ENCODE measurements at regions not wholly inside any gene's neighbourhood (a gene's known extent, or its start where the extent isn't known, plus 50 kb on each side); places are given as distances from the start of the nearest gene placed in this dataset.

DNA sequence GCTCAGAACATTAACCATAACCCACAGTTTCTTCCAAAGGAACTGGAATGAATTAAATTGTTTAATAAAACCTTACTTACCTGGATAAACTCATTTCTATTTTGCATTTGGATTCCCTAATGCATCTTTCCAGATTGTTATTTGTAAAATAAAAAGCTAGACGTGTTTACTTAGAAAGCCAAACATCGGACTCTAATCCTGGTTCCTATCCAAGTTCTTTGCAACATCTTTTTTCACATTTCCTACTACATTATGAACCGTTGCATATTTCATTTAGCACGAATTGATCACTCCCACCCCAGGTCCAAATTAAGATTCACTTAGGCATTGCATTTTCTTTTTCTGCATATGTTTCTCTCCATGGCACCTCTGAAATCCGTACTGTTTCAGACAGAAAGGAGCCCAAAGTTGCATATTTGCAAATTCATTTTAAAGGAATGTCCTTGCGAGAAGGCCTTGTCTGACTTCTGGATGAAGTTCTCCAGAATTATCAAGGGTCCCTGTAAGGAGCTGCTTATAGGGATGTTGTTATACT, 164.4 kb upstream of the GSC start:
- ChIA-PET POLR2A (interaction anchor here (0.6 kb wide), 1 partner anchor 44 kb away, joined by 3 read pairs; no protein-coding TSS in a partner anchor), CTCF (ENCODE audit: unreplicated experiment) (no interaction called here)
- H3K4me1 ChIP-seq (ENCODE audit: insufficient read depth, low read length, poor library complexity, severe bottlenecking) = no peaks in the 10 kb centered on the region
- H3K9me3 ChIP-seq (ENCODE audit: low read length) = no peaks in the 10 kb centered on the region
- no peaks in the 10 kb centered on the region for H3K79me2 ChIP-seq (ENCODE audit: insufficient read depth, low read depth, low read length)
- no peak overlapping the region for H2AFZ ChIP-seq (ENCODE audit: low read length)
- no TSS peak for BruUV-seq (replicated peaks)
- no peak for DNase-seq (ENCODE audit: low spot score)
- intact Hi-C loops (cut with micrococcal nuclease; ENCODE audit: unreplicated experiment) = no loop called here
- no peak for TF ChIP-seq EZH2phosphoT487 (IDR thresholded peaks at IDR 0.05; ENCODE audit: borderline replicate concordance, low read depth, low read length)
- TF ChIP-seq, protein P1, sequence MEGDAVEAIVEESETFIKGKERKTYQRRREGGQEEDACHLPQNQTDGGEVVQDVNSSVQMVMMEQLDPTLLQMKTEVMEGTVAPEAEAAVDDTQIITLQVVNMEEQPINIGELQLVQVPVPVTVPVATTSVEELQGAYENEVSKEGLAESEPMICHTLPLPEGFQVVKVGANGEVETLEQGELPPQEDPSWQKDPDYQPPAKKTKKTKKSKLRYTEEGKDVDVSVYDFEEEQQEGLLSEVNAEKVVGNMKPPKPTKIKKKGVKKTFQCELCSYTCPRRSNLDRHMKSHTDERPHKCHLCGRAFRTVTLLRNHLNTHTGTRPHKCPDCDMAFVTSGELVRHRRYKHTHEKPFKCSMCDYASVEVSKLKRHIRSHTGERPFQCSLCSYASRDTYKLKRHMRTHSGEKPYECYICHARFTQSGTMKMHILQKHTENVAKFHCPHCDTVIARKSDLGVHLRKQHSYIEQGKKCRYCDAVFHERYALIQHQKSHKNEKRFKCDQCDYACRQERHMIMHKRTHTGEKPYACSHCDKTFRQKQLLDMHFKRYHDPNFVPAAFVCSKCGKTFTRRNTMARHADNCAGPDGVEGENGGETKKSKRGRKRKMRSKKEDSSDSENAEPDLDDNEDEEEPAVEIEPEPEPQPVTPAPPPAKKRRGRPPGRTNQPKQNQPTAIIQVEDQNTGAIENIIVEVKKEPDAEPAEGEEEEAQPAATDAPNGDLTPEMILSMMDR (conservative IDR thresholded peaks at IDR 0.05; ENCODE audit: low read length) = no peak
- H3K36me3 ChIP-seq (ENCODE audit: insufficient read depth, low read length) = no peaks in the 10 kb centered on the region
- no peak overlapping the region for H3K27ac ChIP-seq (ENCODE audit: low read depth, low read length, poor library complexity, severe bottlenecking)
- H4K20me1 ChIP-seq (ENCODE audit: insufficient read depth, low read length) = no peaks in the 10 kb centered on the region
- no peak overlapping the region for H3K4me3 ChIP-seq (ENCODE audit: low read depth, low read length, poor library complexity, severe bottlenecking)
- H3K4me2 ChIP-seq (ENCODE audit: low read length) = no peak overlapping the region
- H3K9me2 ChIP-seq (ENCODE audit: insufficient read depth, low read length) = no peaks in the 10 kb centered on the region

DNA sequence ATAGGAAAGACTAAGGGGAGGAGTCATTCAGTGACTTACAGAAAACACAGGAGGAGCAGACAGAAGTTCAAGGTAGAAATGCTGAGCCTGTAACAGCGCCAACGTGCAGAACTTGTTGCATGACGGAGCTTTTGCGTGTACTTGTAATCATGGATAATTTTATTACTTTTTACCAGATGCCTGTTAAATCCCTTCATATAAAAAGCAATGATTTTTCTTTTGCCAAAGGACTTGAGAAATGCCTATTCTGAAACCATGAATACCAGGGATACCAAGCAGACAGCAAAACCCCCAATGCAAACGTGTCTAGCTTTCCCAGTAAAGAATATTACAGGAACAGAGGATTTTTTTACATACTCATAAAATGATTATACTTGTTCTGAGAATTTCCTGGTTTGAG, 163.6 kb upstream of the GSC start:
- BruUV-seq (replicated peaks) = no TSS peak

DNA sequence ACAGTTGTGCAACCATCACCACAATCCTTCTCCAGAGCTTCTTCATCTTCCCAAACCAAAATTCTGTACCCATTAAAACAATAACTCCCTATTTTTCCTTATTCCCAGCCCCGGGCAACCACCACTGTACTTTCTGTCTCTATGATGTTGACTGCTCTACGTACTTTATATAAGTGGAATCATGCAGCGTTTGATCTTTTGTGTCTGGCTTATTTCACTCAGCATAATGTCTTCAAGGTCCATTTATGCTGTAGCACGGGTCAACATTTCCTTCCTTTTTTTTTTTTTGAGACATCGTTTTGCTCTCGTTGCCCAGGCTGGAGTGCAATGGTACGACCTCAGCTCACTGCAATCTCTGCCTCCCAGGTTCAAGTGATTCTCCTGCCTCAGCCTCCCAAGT, 162.7 kb upstream of the GSC start:
- ChIA-PET CTCF (ENCODE audit: unreplicated experiment) (no interaction called here), POLR2A (no interaction called here)
- intact Hi-C loops (cut with micrococcal nuclease; ENCODE audit: unreplicated experiment) = no loop called here

More for the DNA sequence above, 163.6 kb upstream of the GSC start:
- no peaks in the 10 kb centered on the region for H3K4me1 ChIP-seq (ENCODE audit: insufficient read depth, low read length, poor library complexity, severe bottlenecking)
- no peaks in the 10 kb centered on the region for H3K9me2 ChIP-seq (ENCODE audit: insufficient read depth, low read length)
- no peaks in the 10 kb centered on the region for H4K20me1 ChIP-seq (ENCODE audit: insufficient read depth, low read length)
- H2AFZ ChIP-seq (ENCODE audit: low read length) = no peak overlapping the region
- H3K36me3 ChIP-seq (ENCODE audit: insufficient read depth, low read length) = no peaks in the 10 kb centered on the region
- CTCF ChIA-PET (ENCODE audit: unreplicated experiment) = no interaction called here
- no peak for DNase-seq (ENCODE audit: low spot score)
- H3K4me2 ChIP-seq (ENCODE audit: low read length) = no peak overlapping the region
- TF ChIP-seq EZH2phosphoT487 (IDR thresholded peaks at IDR 0.05; ENCODE audit: borderline replicate concordance, low read depth, low read length) = no peak
- TF ChIP-seq, protein P1 (conservative IDR thresholded peaks at IDR 0.05; ENCODE audit: low read length) = no peak
- no peaks in the 10 kb centered on the region for H3K9me3 ChIP-seq (ENCODE audit: low read length)
- POLR2A ChIA-PET = no interaction called here
- H3K79me2 ChIP-seq (ENCODE audit: insufficient read depth, low read depth, low read length) = no peaks in the 10 kb centered on the region
- intact Hi-C loops (cut with micrococcal nuclease; ENCODE audit: unreplicated experiment) = no loop called here
- H3K4me3 ChIP-seq (ENCODE audit: low read depth, low read length, poor library complexity, severe bottlenecking) = no peak overlapping the region
- no peak overlapping the region for H3K27ac ChIP-seq (ENCODE audit: low read depth, low read length, poor library complexity, severe bottlenecking)

More for the DNA sequence above, 162.7 kb upstream of the GSC start:
- Histone ChIP-seq H3K4me3 (ENCODE audit: low read depth, low read length, poor library complexity, severe bottlenecking) (no peak overlapping the region), H4K20me1 (ENCODE audit: insufficient read depth, low read length) (no peaks in the 10 kb centered on the region), H3K9me2 (ENCODE audit: insufficient read depth, low read length) (no peaks in the 10 kb centered on the region), H2AFZ (ENCODE audit: low read length) (no peak overlapping the region), H3K4me1 (ENCODE audit: insufficient read depth, low read length, poor library complexity, severe bottlenecking) (no peaks in the 10 kb centered on the region), H3K27ac (ENCODE audit: low read depth, low read length, poor library complexity, severe bottlenecking) (no peak overlapping the region), H3K4me2 (ENCODE audit: low read length) (no peak overlapping the region), H3K79me2 (ENCODE audit: insufficient read depth, low read depth, low read length) (no peaks in the 10 kb centered on the region), H3K9me3 (ENCODE audit: low read length) (no peaks in the 10 kb centered on the region), H3K36me3 (ENCODE audit: insufficient read depth, low read length) (no peaks in the 10 kb centered on the region)
- DNase-seq (ENCODE audit: low spot score) = no peak
- no TSS peak for BruUV-seq (replicated peaks)
- TF ChIP-seq EZH2phosphoT487 (IDR thresholded peaks at IDR 0.05; ENCODE audit: borderline replicate concordance, low read depth, low read length) = no peak
- TF ChIP-seq, protein P1 (conservative IDR thresholded peaks at IDR 0.05; ENCODE audit: low read length) = no peak

All from OCI-LY7 (cell line).